NT2/D1 (cell line): ENCODE measurements at regions not wholly inside any gene's neighbourhood (a gene's known extent, or its start where the extent isn't known, plus 50 kb on each side); places are given as distances from the start of the nearest gene placed in this dataset.

Source experiments
- SUZ12 ChIP-seq: IDR thresholded peaks from 2 replicates; pipeline ENCODE4 v1.6.1; 2011; ENCODE audit not compliant: insufficient read length, insufficient read depth; ENCODE audit errors: extremely low read depth
- YY1 ChIP-seq: IDR thresholded peaks from 2 replicates; pipeline ENCODE4 v1.6.1; 2011; ENCODE audit not compliant: insufficient read length, insufficient read depth
- ZNF274 ChIP-seq: IDR thresholded peaks from 2 replicates; pipeline ENCODE4 v1.6.1; 2011; ENCODE audit warnings: mild to moderate bottlenecking, low read depth, low read length

- TF ChIP-seq ZNF274 (no peak), SUZ12 (no peak), YY1 (no peak)
Measured at GRCh38 chr20:57034001-57034400, 232.4 kb downstream of the BMP7 start.
